ENCODE measurements at regions not wholly inside any gene's neighbourhood (a gene's known extent, or its start where the extent isn't known, plus 50 kb on each side); places are given as distances from the start of the nearest gene placed in this dataset.
"Not testable (repeated sequence)": the region's sequence is repeated elsewhere in the genome, so short reads cannot be mapped to it uniquely, and the experiment has no call there.

DNA sequence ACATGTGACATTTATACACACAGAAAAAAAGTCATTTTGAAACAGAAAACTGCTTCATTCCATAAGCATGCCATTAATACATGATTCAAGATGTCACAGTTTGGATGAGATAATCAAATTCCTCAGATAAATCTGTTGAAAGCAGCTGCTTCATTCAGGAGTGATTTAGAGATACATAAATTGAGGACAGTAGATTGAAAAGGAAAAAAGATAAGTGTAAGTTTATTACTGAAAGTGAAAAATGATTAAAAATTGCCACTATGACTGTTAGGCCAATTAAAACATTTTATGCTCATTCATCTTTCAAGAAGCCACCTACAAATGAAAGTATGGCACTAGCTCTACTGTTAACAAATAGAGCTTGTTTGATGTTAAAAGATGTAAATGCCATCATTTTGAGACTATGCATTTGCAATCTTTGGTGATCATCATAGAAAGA lies 136.9 kb upstream of the CDK6 start:
- peak in 1 of 2 experiments; percentile 11 for DNase-seq (ENCODE audit: low read depth in 2 of 2)

GRCh38 chr7:92972441-92972840 lies 136.1 kb upstream of the CDK6 start:
- DNase-seq (ENCODE audit: low read depth in 2 of 2) = no peak

- DNase-seq (ENCODE audit: low read depth in 2 of 2) = no peak
Observed at GRCh38 chr7:92969061-92969460, 132.7 kb upstream of the CDK6 start.

DNA sequence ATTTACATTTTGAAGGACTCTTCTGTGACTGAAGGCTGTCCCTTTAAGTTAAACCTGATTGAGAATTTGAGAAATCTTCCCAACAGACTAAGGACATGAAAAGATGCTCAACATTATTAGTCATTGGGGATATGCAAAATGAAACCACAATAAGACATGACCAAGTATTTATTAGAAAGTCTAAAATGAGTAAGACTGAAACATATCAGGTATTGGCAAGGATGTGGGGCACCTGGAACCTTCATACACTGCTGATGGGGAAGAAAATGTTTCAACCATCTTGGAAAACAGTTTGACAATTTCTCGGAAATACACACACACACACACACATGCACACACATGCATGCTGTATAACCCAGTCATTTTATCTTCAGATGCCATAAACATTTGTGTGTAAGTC lies 132.1 kb upstream of the CDK6 start:
- DNase-seq (ENCODE audit: low read depth in 2 of 2) = no peak

DNA sequence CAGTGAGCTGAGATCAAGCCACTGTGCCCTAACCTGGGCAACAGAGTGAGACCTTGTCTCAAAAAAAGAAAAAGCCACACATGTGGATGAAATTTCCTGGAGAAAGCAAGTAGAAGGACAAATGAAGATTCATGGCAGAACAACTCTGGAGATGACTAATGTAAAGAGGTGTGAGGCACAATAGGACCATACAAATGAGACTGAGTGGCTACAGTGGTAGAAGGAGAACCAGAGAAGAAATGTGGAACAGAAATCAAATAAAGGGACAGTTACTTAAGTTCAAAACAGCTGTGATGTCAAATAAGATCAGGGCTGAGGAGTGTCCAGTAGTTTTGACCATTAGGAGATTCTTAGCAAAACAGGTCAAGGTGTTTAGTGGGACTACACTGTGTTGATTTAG lies 130.9 kb upstream of the CDK6 start:
- DNase-seq (ENCODE audit: low read depth in 2 of 2) = no peak

GRCh38 chr7:92964141-92964540 lies 127.8 kb upstream of the CDK6 start:
- DNase-seq (ENCODE audit: low read depth in 2 of 2) = no peak

GRCh38 chr7:92963566-92963965 lies 127.2 kb upstream of the CDK6 start:
- no peak for DNase-seq (ENCODE audit: low read depth in 2 of 2)

DNA sequence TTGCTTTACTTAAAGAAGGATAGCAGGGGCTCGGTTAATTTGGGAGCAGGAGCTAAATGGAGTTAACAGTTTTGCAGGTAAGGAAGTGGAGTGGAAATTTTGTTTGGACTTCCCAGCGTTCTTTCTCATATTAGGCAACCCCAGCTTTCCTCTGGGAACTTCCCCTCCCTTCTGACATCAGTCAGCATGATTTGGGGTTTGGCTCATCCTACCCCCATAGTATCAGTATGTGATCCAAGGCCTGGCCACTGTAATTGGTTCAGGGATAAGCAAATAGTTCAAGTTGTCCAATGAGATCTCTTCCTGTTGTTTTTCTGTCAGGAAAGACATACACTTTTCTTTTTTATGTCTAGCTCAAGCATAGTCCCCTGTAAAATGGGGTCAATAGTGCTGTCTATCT lies 125.6 kb upstream of the CDK6 start:
- no peak for DNase-seq (ENCODE audit: low read depth in 2 of 2)

DNA sequence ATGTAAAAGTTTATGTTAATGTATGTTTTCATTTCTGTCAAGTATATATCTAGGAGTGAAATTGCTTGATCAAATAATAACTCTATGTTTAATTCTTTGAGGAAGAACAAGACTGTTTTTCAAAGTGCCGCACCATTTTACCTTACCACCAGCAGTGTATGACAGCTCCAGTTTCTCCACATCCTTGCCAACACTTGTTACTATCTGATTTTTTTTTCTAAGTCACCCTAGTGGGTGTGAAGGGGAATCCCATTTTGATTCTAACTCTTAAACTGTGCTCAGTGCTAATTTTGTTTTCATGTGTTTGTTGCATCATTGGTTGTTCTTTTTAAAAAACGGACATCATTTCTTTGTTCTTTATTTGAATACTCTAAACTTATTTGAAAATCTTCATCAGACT lies 120.2 kb upstream of the CDK6 start:
- no peak for DNase-seq (ENCODE audit: low read depth in 2 of 2)

GRCh38 chr7:92955081-92955480 lies 118.7 kb upstream of the CDK6 start:
- DNase-seq (ENCODE audit: low read depth in 2 of 2) = no peak

DNA sequence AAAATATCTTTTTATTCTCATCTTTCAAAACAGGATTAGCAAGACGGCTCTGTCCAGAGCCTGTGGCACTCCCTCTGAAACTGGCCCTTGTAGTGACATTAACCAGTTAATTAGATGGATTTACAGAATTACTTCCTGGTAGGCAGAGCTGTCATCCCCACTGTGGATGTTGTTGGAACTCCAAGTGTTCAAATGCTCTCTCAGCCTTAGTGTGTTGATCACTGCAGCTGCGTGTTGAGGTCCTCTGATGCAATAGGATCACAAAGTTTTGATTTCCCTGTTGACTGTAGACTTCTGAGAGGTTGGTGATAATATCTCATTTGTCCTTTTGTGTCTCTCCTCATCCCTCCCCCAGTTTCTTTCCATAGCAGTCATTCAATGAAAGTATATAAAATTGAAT lies 117.3 kb upstream of the CDK6 start:
- no peak for DNase-seq (ENCODE audit: low read depth in 2 of 2)

DNA sequence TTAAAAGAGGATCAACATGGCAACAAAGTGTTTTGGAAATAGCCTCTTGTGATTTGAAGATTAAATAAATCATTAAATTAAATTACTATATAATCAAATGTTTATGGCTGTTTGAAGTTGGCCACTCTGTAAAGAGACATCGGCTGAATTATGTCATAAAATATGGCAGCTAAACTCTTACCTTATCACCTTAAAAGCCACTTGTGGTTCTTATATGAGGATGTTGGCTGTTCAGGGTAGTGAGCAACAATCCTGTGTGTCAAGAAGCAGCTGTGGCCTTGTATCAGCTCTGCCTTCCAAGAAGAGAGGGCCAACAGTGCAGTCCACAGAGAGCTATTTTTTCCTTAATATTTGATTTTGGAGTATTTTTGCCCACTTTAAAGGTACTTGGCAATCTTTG lies 113.4 kb upstream of the CDK6 start:
- no peak for DNase-seq (ENCODE audit: low read depth in 2 of 2)

DNA sequence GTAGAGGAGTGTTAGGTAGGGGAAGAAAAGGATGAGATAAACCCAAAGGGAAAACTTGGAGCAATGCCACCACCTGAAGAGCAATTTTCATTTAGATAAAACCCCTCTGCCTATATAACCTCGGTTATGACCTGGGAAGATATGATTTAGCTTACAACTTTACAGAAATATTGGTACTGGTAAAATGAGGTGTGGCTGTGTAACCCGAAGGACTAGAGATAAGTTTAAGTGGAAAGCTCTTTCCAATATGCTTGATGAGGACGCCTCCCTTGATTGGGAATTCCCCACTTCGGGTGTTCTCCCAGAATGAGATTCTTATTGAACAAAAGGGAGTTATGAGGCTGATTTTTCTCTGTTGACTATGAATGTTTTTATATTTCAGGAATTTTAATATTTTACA lies 109.5 kb upstream of the CDK6 start:
- no peak for DNase-seq (ENCODE audit: low read depth in 2 of 2)

GRCh38 chr7:92944633-92945032 lies 108.3 kb upstream of the CDK6 start:
- no peak for DNase-seq (ENCODE audit: low read depth in 2 of 2)

GRCh38 chr7:92942706-92943105 lies 106.3 kb upstream of the CDK6 start:
- not testable (repeated sequence) for DNase-seq (ENCODE audit: low read depth in 2 of 2)

DNA sequence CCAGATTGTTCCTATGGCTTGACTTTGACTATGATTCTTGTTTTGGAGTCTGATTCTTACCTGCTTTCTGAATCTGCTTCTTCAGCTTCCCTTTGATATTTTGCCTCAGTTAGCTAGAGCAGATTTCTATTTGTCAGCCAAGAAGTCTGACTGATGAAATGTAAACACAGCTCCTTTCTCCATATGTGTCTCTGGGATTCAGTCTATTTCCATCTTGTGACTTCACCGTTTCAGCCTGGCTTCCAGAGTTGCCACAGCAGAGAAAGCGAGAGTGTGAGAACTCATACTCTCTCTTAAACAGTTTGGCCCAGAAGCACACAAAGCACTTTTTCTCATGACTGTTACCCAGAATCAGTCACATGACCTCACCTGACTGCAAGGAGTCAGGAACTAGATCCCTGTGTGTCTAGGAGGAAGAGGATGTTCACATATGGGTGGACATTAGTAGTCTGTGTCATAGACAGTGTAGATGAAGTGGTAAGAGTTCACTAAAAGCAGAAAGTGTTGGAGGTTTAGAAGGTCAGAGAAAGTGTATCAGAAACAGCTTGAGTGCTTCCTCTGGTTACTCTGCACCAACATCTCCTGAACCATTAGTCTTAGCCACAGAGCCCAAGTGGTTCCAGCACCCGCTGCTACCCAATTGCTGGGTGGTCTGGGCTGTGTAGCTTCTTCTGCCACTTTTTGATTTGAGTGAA lies 103.4 kb upstream of the CDK6 start:
- DNase-seq (ENCODE audit: low read depth in 2 of 2) = no peak

- no peak for DNase-seq (ENCODE audit: low read depth in 2 of 2)
Observed at GRCh38 chr7:92934096-92934495, 97.7 kb upstream of the CDK6 start.

GRCh38 chr7:92932450-92932849 lies 96.1 kb upstream of the CDK6 start:
- no peak for DNase-seq (ENCODE audit: low read depth in 2 of 2)

DNA sequence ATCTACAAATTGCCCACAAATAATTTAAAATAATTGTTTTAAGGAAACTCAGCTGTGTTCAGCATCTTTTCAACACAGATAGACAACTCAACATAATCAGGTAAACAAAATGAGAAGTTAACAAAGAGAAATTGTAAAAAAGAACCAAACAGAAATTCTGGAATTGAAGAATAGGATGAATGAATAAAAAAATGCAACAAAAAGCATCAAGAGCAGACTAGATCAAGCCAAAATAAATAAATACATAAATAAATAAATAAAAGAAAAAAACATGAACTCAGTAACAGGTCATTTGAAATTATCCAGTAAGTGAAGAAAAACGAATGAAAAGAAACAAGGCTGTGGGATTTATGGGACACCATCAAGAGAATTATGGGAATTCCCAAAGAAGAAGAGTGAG lies 94.0 kb upstream of the CDK6 start:
- no peak for DNase-seq (ENCODE audit: low read depth in 2 of 2)

DNA sequence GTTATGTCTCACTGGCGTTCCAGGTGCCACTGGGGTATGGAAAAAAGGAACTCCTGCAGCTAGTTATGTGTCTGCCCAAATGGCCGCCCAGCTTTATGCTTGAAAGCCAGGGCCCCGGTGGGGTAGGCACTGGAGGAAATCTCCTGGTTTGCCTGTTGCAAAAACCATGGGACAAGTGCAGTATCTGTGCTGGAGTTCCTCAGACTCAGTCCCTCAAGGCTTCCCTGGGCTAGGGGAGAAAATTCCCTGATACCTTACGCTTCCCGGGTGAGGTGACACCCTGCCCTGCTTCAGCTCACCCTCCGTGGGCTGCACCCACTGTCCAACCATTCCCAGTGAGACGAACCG lies 90.3 kb upstream of the CDK6 start:
- no peak for DNase-seq (ENCODE audit: low read depth in 2 of 2)

DNA sequence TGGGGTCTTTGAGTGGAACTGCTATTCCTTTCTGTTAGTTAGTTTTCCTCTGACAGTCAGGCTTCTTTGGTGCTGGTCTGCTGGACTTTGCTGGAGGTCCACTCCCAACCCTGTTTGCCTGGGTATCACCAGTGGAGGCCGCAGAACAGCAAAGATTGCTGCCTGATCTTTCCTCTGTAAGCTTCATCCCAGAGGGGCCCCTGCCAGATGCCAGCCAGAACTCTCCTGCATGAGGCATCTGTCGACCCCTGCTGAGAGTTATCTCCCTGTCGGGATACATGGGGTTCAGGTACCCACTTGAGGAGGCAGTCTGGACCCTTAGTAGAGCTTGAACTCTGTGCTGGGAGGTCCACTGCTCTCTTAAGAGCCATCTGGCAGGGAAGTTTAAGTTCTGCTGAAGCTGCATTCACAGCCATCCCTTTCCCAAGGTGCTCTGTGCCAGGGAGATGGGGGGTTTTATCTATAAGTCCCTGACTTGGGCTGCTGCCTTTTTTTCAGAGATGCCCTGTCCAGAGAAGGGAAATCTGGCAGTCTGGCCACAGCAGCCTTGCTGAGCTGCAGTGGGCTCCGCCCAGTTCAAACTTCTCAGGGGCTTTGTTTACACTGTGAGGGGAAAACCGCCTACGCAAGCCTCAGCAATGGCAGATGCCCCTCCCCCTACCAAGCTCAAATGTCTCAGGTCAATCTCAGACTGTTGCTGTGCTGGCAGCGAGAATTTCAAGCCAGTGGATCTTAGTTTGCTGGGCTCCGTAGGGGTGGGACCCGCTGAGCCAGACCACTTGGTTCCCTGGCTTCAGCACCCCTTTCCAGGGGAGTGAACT lies 89.7 kb upstream of the CDK6 start:
- DNase-seq (ENCODE audit: low read depth in 2 of 2) = no peak

- no peak for DNase-seq (ENCODE audit: low read depth in 2 of 2)
Observed at GRCh38 chr7:92924800-92925199, 88.4 kb upstream of the CDK6 start.

DNA sequence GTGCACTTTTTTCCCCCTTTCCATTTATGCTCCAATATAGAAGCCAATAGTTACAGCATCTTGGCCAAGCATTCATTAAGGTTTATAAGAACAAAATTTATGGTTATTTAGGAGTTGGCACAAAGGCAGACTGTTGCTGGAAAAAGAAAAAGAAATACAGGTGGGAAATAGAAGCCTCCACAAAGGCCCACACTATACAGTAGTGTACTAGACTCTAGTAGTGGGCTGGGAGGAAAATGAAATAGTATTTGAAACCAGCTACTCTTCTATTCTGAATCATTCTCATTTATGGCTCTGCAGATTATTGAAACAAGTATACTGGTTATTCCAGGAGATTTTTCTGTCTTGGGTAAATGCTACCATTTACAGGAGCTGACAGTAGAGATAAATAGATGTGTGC lies 80.9 kb upstream of the CDK6 start:
- DNase-seq (ENCODE audit: low read depth in 2 of 2) = no peak
